IgD-negative memory B cell (primary cell): ENCODE measurements at regions not wholly inside any gene's neighbourhood (a gene's known extent, or its start where the extent isn't known, plus 50 kb on each side); places are given as distances from the start of the nearest gene placed in this dataset.
A peak's percentile ranks its signal among the peaks of the same experiment; 100 is the strongest.

ENCODE experiments used
- H3K27ac Mint-ChIP-seq, 3 donors: one replicate each; pipeline ENCODE4 v1.8.0; 2020 to 2022; ENCODE audit warnings: mild to moderate bottlenecking in 3 of 3, mixed read lengths in 3 of 3, moderate library complexity in 1 of 3
- H3K27me3 Mint-ChIP-seq: one replicate; pipeline ENCODE4 v1.8.0; 2021; ENCODE audit warnings: mixed read lengths
- H3K36me3 Mint-ChIP-seq: one replicate; pipeline ENCODE4 v1.8.0; 2020; ENCODE audit warnings: mild to moderate bottlenecking, mixed read lengths
- H3K4me1 Mint-ChIP-seq, 3 donors: one replicate each; pipeline ENCODE4 v1.8.0; 2020 to 2022; ENCODE audit warnings: mixed read lengths in 3 of 3, mild to moderate bottlenecking in 1 of 3
- H3K4me3 Mint-ChIP-seq, 4 donors: one replicate each; pipeline ENCODE4 v1.8.0; 2020 to 2022; ENCODE audit warnings: mild to moderate bottlenecking in 4 of 4, mixed read lengths in 4 of 4, moderate library complexity in 3 of 4
- H3K9me3 Mint-ChIP-seq, 3 donors: one replicate each; pipeline ENCODE4 v1.8.0; 2020 to 2021; ENCODE audit warnings: mixed read lengths in 3 of 3, mild to moderate bottlenecking in 1 of 3

GRCh38 chr20:60314727-60315126 is 356.5 kb downstream of the CDH26 start:
- no peaks in the 10 kb centered on the region for H3K4me1 Mint-ChIP-seq
- H3K4me3 Mint-ChIP-seq: no peak overlapping the region
- no peak overlapping the region for H3K27ac Mint-ChIP-seq
- no peaks in the 10 kb centered on the region for H3K36me3 Mint-ChIP-seq
- peaks cover 0 to 5% (median 2%) of the 10 kb centered on the region in 3 donors for H3K9me3 Mint-ChIP-seq
- H3K27me3 Mint-ChIP-seq: peaks cover 2% of the 10 kb centered on the region

DNA sequence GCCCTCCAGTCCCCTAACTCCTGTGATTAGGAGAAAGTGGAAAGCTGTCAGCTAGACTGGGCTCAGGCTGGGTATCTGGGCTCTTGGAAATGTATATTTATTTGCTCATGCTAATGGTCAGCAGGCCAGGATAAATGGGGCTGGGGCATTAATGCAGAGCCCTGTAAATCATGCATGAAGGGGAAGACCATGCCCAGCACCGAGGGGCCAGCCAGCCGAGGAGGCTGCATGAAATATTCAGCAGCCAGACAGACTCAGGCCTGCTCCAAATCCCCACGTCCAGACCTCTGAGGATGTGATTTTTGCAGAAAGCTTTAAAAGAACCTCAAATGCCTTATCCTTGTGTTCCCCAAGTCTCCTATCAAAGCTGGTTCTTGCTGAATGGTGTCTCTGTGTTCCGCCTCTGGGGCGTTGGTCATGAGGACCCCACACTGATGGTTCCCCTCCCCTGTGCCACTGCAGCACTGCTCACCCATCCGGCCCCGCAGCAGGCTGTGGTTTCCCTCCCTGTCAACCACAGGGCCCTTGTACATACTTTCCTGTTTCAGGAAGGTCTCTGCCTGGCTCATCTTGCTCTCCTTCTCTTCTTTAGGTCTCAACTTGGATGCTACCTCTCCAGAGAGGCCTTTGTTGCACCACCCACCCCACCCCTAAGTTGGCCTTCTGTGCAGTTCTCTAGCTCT is 358.4 kb downstream of the CDH26 start:
- Mint-ChIP-seq H3K27ac (no peak overlapping the region), H3K4me3 (no peak overlapping the region), H3K4me1 (no peaks in the 10 kb centered on the region), H3K27me3 (peaks cover 2% of the 10 kb centered on the region), H3K9me3 (peaks cover 0 to 4% (median 2%) of the 10 kb centered on the region in 3 donors), H3K36me3 (no peaks in the 10 kb centered on the region)

DNA sequence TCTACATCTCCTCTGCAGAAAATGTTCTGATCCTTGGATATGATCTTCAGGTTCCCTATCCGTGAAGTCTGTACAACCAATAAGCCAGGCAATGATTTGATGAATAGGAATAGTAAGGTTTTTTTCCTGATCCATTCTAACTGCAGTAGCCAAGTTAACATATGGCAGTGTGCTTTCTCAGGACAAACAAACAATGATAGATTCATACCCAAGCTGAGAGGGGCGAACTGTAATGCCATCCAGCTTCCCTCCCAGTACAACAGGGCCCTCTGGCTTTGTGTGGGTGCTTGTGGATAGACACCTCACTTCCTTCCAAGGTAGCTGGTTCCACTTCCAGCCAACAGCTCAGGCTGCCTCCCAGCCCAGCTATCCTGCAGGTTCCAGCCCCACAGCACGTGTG is 359.2 kb downstream of the CDH26 start:
- H3K9me3 Mint-ChIP-seq: peaks cover 0 to 4% (median 2%) of the 10 kb centered on the region in 3 donors

GRCh38 chr20:60321601-60322000 is 363.4 kb downstream of the CDH26 start:
- H3K27ac Mint-ChIP-seq: no peak overlapping the region
- H3K9me3 Mint-ChIP-seq: peaks cover 0 to 2% (median 0%) of the 10 kb centered on the region in 3 donors
- no peaks in the 10 kb centered on the region for H3K36me3 Mint-ChIP-seq
- no peaks in the 10 kb centered on the region for H3K4me1 Mint-ChIP-seq
- peaks cover 2% of the 10 kb centered on the region for H3K27me3 Mint-ChIP-seq
- no peak overlapping the region for H3K4me3 Mint-ChIP-seq

More for the DNA sequence above, 359.2 kb downstream of the CDH26 start:
- H3K27ac Mint-ChIP-seq: no peak overlapping the region
- no peaks in the 10 kb centered on the region for H3K4me1 Mint-ChIP-seq
- H3K27me3 Mint-ChIP-seq: peaks cover 2% of the 10 kb centered on the region
- H3K4me3 Mint-ChIP-seq: no peak overlapping the region
- H3K36me3 Mint-ChIP-seq: no peaks in the 10 kb centered on the region

GRCh38 chr20:60326821-60327220 is 368.6 kb downstream of the CDH26 start:
- Mint-ChIP-seq H3K27ac (no peak overlapping the region), H3K27me3 (no peaks in the 10 kb centered on the region), H3K36me3 (peaks cover 1% of the 10 kb centered on the region), H3K9me3 (no peaks in the 10 kb centered on the region), H3K4me3 (no peak overlapping the region), H3K4me1 (no peaks in the 10 kb centered on the region)

GRCh38 chr20:60327971-60328660 is 369.9 kb downstream of the CDH26 start:
- Mint-ChIP-seq H3K4me1 (no peaks in the 10 kb centered on the region), H3K27ac (no peak overlapping the region), H3K4me3 (no peak overlapping the region), H3K36me3 (peaks cover 1% of the 10 kb centered on the region), H3K9me3 (no peaks in the 10 kb centered on the region), H3K27me3 (no peaks in the 10 kb centered on the region)

DNA sequence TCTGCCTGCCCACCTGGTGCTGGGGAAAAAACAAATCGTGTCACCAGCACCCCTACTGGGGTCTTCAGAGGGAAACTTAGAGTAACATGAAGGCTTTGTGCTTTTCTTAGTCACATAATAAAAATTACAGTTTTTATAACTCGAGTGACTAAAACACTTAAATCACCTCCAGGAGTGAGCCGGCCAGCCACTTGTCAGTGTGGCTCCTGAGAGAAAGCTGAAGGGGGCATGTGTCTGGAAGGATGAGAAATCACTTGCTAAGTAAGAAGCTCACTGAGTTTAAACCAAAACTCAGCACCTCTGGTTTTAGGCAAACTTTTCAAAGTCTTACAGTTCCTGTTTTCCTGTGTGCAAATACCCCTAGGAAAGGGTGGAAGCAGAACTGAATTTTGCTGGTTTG is 372.2 kb downstream of the CDH26 start:
- Mint-ChIP-seq H3K27ac (no peak overlapping the region), H3K4me3 (no peak overlapping the region), H3K27me3 (no peaks in the 10 kb centered on the region), H3K4me1 (no peaks in the 10 kb centered on the region), H3K36me3 (peaks cover 1% of the 10 kb centered on the region), H3K9me3 (no peaks in the 10 kb centered on the region)

DNA sequence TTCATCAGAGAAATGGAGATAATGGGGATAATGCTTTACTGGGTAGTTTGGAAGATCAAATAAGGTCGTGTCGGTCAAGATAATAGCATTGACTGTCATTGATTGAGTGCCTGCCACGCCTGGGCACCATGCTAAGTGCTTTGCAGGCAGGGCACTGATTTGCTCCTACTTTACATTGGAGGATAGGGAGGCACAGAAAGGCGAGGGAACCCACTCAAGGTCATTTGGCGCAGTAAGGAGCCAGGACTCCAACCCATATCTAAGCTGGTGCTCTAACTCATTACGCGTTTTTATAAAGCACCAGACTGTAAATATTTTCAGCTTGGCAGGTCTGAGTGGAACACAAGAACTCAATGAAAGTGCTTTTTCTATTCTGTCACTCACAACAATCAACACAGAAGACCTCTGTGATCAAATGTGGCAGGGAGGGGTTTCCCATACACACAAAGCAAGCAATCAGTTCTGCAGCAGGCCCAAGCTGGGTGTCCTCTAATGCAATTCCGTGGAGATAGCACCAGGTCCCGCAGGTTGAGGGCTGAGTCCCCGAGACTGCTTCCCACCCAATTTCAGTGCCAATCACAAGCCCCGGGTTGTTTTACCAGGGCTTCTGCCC is 373.6 kb downstream of the CDH26 start:
- no peaks in the 10 kb centered on the region for H3K27me3 Mint-ChIP-seq
- peak overlapping the region in 1 of 4 donors; percentile 52 for H3K4me3 Mint-ChIP-seq
- no peak overlapping the region for H3K27ac Mint-ChIP-seq
- peaks cover 0 to 2% (median 0%) of the 10 kb centered on the region in 3 donors for H3K9me3 Mint-ChIP-seq
- peaks cover 1% of the 10 kb centered on the region for H3K36me3 Mint-ChIP-seq
- H3K4me1 Mint-ChIP-seq: no peaks in the 10 kb centered on the region

DNA sequence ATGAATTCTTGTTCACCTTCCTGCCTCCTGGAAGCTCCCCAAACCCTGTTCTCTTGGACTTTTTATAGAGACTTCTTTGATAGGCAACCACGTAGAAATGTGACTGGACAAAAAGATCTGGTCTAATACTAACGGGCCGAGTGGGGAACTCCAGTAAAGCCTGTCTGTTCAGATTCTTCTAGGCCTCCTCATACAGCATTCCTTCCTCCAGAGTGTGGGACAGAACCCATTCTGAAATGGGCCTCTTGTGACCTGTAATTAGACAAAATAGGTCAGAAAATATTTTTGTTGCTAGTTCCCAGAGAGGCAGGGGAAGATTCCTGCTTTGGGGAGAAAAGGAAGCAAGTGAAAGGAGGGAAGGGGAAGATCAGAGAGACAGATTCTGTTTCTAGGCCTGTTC is 374.3 kb downstream of the CDH26 start:
- no peaks in the 10 kb centered on the region for H3K27me3 Mint-ChIP-seq
- H3K27ac Mint-ChIP-seq: no peak overlapping the region
- H3K9me3 Mint-ChIP-seq: peaks cover 0 to 2% (median 0%) of the 10 kb centered on the region in 3 donors
- no peak overlapping the region for H3K4me3 Mint-ChIP-seq
- no peaks in the 10 kb centered on the region for H3K4me1 Mint-ChIP-seq
- H3K36me3 Mint-ChIP-seq: peaks cover 1% of the 10 kb centered on the region

DNA sequence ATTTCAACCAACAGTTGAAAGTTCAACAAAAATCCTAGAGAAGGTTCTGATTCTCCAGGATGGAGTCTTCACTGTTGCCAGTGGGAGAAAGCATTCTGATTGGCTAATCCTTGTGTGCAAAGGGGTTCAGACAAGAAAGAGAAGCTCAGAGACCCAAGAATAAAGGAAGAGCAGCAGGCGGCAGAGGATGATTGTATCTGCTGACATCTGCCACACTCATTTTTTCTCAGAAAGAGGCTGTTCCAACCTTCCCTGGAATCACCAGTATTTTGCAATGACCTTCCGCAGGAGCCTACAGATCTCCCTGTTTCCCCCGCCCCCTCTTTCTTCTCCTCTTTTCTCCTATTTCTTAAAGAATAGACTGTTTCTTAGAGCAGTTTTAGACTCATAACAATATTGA is 376.7 kb downstream of the CDH26 start:
- Mint-ChIP-seq H3K27ac (no peak overlapping the region), H3K27me3 (no peaks in the 10 kb centered on the region), H3K4me1 (no peaks in the 10 kb centered on the region), H3K36me3 (no peaks in the 10 kb centered on the region), H3K4me3 (no peak overlapping the region), H3K9me3 (peaks cover 0 to 7% (median 2%) of the 10 kb centered on the region in 3 donors)

DNA sequence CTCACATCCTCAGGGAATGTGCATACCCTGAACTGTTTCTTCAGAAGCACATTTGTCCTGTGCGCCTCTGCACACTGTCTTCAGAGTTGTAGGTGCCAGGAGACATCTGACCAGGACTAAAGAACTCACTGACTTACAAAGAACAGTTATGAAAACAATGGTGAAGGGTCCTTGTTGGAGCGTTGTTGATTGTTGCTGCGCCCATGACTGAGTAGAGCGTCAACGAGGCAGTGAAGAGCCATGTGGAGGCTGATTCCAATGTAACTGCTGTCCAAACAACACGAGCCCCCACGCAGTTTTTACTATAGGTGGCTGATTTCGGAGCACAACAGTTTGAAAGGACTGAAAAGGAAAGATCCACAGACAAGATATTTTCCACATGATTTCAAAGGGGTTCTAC is 380.3 kb downstream of the CDH26 start:
- Mint-ChIP-seq H3K4me3 (no peak overlapping the region), H3K27me3 (no peaks in the 10 kb centered on the region), H3K4me1 (no peaks in the 10 kb centered on the region), H3K9me3 (peaks cover 0 to 7% (median 3%) of the 10 kb centered on the region in 3 donors), H3K27ac (no peak overlapping the region), H3K36me3 (no peaks in the 10 kb centered on the region)

DNA sequence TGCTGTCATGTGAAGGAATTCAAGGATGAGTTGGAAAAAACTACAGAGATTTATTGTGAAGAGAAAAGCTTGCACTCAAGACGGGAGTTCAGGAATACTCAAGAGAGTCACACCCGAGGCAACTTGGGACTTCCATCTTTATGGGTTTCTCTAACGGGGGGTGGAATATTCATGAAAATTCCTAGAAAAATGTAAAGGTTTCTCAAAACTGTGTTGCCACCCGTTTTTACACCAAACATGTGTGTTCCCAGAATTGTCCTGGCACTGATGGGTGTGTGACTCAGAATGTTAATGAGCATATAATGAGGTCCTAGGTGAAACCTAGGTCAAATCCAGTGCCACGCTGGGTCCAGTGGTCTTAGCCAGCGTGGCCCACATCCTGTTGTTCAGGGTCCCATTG is 381.5 kb downstream of the CDH26 start:
- H3K27me3 Mint-ChIP-seq: no peaks in the 10 kb centered on the region
- H3K27ac Mint-ChIP-seq: no peak overlapping the region
- H3K4me1 Mint-ChIP-seq: no peaks in the 10 kb centered on the region
- H3K9me3 Mint-ChIP-seq: peaks cover 0 to 7% (median 3%) of the 10 kb centered on the region in 3 donors
- H3K36me3 Mint-ChIP-seq: no peaks in the 10 kb centered on the region
- no peak overlapping the region for H3K4me3 Mint-ChIP-seq

- Mint-ChIP-seq H3K4me3 (no peak overlapping the region), H3K9me3 (peaks cover 0 to 7% (median 3%) of the 10 kb centered on the region in 3 donors), H3K4me1 (no peaks in the 10 kb centered on the region), H3K27me3 (no peaks in the 10 kb centered on the region), H3K36me3 (no peaks in the 10 kb centered on the region), H3K27ac (no peak overlapping the region)
Measured at GRCh38 chr20:60340232-60340631, 382.0 kb downstream of the CDH26 start.

- Mint-ChIP-seq H3K36me3 (no peaks in the 10 kb centered on the region), H3K27me3 (no peaks in the 10 kb centered on the region), H3K9me3 (peaks cover 0 to 7% (median 2%) of the 10 kb centered on the region in 3 donors), H3K4me1 (no peaks in the 10 kb centered on the region), H3K4me3 (no peak overlapping the region), H3K27ac (no peak overlapping the region)
Measured at GRCh38 chr20:60341062-60341461, 382.8 kb downstream of the CDH26 start.

GRCh38 chr20:60345106-60345505 is 386.9 kb downstream of the CDH26 start:
- Mint-ChIP-seq H3K9me3 (peaks cover 0 to 2% (median 0%) of the 10 kb centered on the region in 3 donors), H3K36me3 (no peaks in the 10 kb centered on the region), H3K27ac (peak overlapping the region in 1 of 3 donors; percentile 35), H3K4me3 (no peak overlapping the region), H3K27me3 (no peaks in the 10 kb centered on the region), H3K4me1 (no peaks in the 10 kb centered on the region)
